ENCODE measurements at regions not wholly inside any gene's neighbourhood (a gene's known extent, or its start where the extent isn't known, plus 50 kb on each side); places are given as distances from the start of the nearest gene placed in this dataset.
"Not testable (repeated sequence)": the region's sequence is repeated elsewhere in the genome, so short reads cannot be mapped to it uniquely, and the experiment has no call there.

DNA sequence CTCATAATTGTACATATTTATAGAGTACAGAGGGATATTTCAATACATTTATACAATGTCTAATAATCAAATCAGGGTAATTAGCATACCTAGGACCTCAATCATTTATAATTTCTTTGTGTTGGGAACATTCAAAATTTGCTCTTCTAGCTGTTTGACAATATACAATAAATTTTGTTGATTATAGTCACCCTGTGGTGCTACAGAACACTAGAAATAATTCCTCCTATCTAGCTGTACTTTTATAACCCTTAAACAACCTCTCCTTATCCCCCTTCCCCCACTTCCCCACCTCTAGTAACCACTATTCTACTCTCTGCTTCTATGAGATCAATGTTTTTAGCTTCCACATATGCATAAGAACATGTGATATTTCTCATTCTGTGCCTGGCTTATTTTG, 328.4 kb upstream of the RBMS1 start:
- no peak overlapping the region for H3K27ac Mint-ChIP-seq
- intact Hi-C loops (cut with micrococcal nuclease) = no loop called here
- no peaks in the 10 kb centered on the region for H3K4me1 Mint-ChIP-seq (ENCODE audit: low read depth)
- no peaks in the 10 kb centered on the region for H3K27me3 Mint-ChIP-seq
- no peak overlapping the region for H3K4me3 Mint-ChIP-seq
- H3K9me3 Mint-ChIP-seq = peaks cover 48% of the 10 kb centered on the region
- no peaks in the 10 kb centered on the region for H3K36me3 Mint-ChIP-seq (ENCODE audit: low read depth)

DNA sequence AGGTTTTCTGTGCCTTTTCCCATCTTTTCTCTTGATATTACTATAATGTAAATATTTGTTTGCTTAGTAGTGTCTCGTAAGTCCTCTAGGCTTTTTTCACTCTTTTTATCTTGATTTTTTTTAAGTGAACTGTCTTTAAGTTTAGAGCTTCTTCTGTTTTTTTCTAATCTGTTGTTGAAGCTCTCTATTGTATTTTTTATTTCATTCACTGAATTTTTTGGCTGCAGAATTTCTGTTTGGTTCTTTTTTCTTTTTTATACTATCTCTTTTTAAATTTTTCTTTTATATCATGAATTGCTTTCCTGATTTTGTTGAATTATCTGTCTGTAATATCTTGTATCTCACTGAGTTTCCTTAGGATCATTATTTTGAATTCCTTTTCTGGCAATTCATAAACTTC, 331.8 kb upstream of the RBMS1 start:
- Mint-ChIP-seq H3K4me3 (no peak overlapping the region), H3K36me3 (ENCODE audit: low read depth) (no peaks in the 10 kb centered on the region), H3K9me3 (peaks cover 55% of the 10 kb centered on the region), H3K4me1 (ENCODE audit: low read depth) (no peaks in the 10 kb centered on the region), H3K27ac (no peak overlapping the region), H3K27me3 (no peaks in the 10 kb centered on the region)
- intact Hi-C loops (cut with micrococcal nuclease) = no loop called here

- Mint-ChIP-seq H3K36me3 (ENCODE audit: low read depth) (no peaks in the 10 kb centered on the region), H3K27me3 (no peaks in the 10 kb centered on the region), H3K9me3 (peaks cover 55% of the 10 kb centered on the region), H3K4me3 (no peak overlapping the region), H3K27ac (no peak overlapping the region), H3K4me1 (ENCODE audit: low read depth) (no peaks in the 10 kb centered on the region)
- intact Hi-C loops (cut with micrococcal nuclease) = no loop called here
Measured at GRCh38 chr2:160826496-160826895, 332.9 kb upstream of the RBMS1 start.

- intact Hi-C loops (cut with micrococcal nuclease) = no loop called here
- Mint-ChIP-seq H3K36me3 (ENCODE audit: low read depth) (no peaks in the 10 kb centered on the region), H3K4me3 (no peak overlapping the region), H3K27ac (no peak overlapping the region), H3K4me1 (ENCODE audit: low read depth) (no peaks in the 10 kb centered on the region), H3K27me3 (no peaks in the 10 kb centered on the region), H3K9me3 (peaks cover 46% of the 10 kb centered on the region)
Measured at GRCh38 chr2:160828076-160828475, 332.2 kb upstream of the TANK start.

DNA sequence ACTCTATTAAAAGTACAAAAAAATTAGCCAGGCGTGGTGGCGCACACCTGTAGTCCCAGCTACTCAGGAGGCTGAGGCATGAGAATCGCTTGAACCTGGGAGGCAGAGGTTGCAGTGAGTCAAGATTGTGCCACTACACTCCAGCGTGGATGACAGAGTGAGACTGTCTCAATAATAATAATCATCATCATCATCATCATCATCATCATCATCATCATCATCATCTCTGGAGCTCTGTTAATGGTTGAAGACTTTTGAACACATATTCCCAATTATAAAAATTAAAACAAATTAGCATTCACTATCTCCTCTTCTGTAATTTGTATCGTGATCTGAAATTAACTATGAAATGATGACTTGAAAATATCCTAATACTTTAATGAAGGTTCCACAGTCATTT, 327.8 kb upstream of the TANK start:
- H3K27me3 Mint-ChIP-seq; intact Hi-C loops (cut with micrococcal nuclease); H3K36me3 Mint-ChIP-seq (ENCODE audit: low read depth); H3K4me1 Mint-ChIP-seq (ENCODE audit: low read depth); H3K27ac Mint-ChIP-seq; H3K4me3 Mint-ChIP-seq; H3K9me3 Mint-ChIP-seq: not testable (repeated sequence)

DNA sequence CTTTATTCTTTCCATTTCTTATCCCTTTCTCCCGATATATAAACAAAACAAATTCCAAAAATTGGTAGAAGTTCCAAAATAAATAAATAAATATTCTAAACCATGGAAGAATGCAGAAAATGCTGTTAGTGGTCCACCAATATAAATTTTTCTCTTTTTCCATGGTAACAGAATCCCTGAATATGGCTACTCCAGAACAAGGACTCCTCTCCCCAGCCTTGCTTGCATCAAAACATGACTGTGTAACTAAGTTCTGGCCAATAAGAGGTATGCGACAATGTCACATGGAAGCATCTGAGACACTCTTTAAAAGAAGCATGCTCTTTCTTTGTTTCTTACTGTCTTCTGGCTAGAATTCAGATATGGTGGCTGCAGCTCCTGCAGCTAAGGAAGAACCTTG, 325.1 kb upstream of the TANK start:
- Mint-ChIP-seq H3K9me3 (no peaks in the 10 kb centered on the region), H3K4me1 (ENCODE audit: low read depth) (no peaks in the 10 kb centered on the region), H3K36me3 (ENCODE audit: low read depth) (no peaks in the 10 kb centered on the region), H3K27me3 (no peaks in the 10 kb centered on the region), H3K4me3 (no peak overlapping the region), H3K27ac (no peak overlapping the region)
- intact Hi-C loops (cut with micrococcal nuclease) = no loop called here

- Mint-ChIP-seq H3K36me3 (ENCODE audit: low read depth) (no peaks in the 10 kb centered on the region), H3K27ac (no peak overlapping the region), H3K27me3 (no peaks in the 10 kb centered on the region), H3K4me3 (no peak overlapping the region), H3K9me3 (no peaks in the 10 kb centered on the region), H3K4me1 (ENCODE audit: low read depth) (no peaks in the 10 kb centered on the region)
- intact Hi-C loops (cut with micrococcal nuclease) = no loop called here
Measured at GRCh38 chr2:160836755-160837154, 323.5 kb upstream of the TANK start.

DNA sequence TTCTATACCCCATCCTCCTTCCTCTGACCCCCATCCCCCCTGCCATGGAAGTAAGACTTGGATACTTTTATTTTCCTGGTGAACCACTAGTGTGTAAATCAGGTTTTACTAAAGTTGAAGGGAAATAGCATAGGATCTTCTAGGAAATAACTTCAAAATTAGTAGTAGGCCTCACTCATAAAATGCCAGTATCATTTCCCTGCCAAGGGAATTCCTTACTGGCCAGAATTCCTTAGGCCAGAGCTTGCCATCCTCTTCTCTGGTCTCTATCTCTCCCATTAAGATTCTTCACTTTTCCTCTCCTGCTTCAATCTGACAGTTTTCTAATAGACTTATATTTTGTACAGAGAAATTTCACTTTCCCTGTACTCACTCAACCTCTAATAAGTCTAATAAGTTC, 322.8 kb upstream of the TANK start:
- H3K4me3 Mint-ChIP-seq = no peak overlapping the region
- H3K9me3 Mint-ChIP-seq = no peaks in the 10 kb centered on the region
- H3K4me1 Mint-ChIP-seq (ENCODE audit: low read depth) = no peaks in the 10 kb centered on the region
- H3K36me3 Mint-ChIP-seq (ENCODE audit: low read depth) = no peaks in the 10 kb centered on the region
- H3K27me3 Mint-ChIP-seq = no peaks in the 10 kb centered on the region
- no peak overlapping the region for H3K27ac Mint-ChIP-seq
- intact Hi-C loops (cut with micrococcal nuclease) = no loop called here

DNA sequence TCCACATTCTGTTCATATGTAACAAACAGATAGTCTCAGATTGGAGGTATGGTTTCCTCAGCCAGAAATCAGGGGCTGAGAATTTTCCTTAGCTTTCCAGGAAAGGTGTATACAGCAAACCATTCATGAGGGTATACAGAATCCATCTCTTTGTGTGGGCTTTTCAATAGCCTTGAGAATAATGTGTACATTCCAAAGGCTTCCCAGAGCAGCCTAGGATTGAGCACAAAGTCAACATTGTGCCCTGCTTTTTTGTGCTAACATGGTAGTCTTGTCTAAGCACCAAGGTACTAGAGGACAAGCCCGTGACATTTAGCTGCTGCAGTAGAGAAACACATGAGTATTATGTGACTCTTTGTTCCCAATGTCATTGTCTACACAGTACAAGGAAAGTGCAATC, 322.1 kb upstream of the TANK start:
- H3K4me3 Mint-ChIP-seq = no peak overlapping the region
- H3K27me3 Mint-ChIP-seq = no peaks in the 10 kb centered on the region
- intact Hi-C loops (cut with micrococcal nuclease) = no loop called here
- H3K36me3 Mint-ChIP-seq (ENCODE audit: low read depth) = no peaks in the 10 kb centered on the region
- no peak overlapping the region for H3K27ac Mint-ChIP-seq
- no peaks in the 10 kb centered on the region for H3K4me1 Mint-ChIP-seq (ENCODE audit: low read depth)
- peaks cover 2% of the 10 kb centered on the region for H3K9me3 Mint-ChIP-seq

- Mint-ChIP-seq H3K4me3 (no peak overlapping the region), H3K27me3 (no peaks in the 10 kb centered on the region), H3K9me3 (peaks cover 8% of the 10 kb centered on the region), H3K4me1 (ENCODE audit: low read depth) (no peaks in the 10 kb centered on the region), H3K27ac (no peak overlapping the region), H3K36me3 (ENCODE audit: low read depth) (no peaks in the 10 kb centered on the region)
- intact Hi-C loops (cut with micrococcal nuclease) = no loop called here
Measured at GRCh38 chr2:160838691-160839090, 321.5 kb upstream of the TANK start.

DNA sequence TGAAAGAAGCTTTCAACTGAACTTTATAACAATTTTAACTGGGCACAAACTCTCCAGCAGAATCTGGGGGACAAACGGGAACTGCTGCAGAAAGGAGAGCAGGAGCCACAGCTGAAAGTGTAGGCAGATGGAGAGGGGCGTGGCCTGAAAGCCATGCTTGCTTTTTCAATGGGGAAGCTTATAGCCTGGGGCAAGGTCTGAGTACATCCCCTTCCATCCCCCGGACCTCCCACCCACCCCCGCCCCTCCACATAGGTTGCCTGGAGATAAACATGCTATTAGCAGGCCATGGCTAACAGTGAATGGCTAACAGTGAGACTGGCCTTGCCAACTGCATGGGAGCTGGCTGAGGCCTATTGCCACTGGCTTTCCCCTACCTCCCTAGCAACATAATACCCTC, 317.9 kb upstream of the TANK start:
- no peaks in the 10 kb centered on the region for H3K27me3 Mint-ChIP-seq

GRCh38 chr2:160859096-160859495, 301.1 kb upstream of the TANK start:
- H3K9me3 Mint-ChIP-seq = no peaks in the 10 kb centered on the region
- H3K4me3 Mint-ChIP-seq = no peak overlapping the region
- no peak overlapping the region for H3K27ac Mint-ChIP-seq
- intact Hi-C loops (cut with micrococcal nuclease) = no loop called here
- no peaks in the 10 kb centered on the region for H3K36me3 Mint-ChIP-seq (ENCODE audit: low read depth)
- H3K4me1 Mint-ChIP-seq (ENCODE audit: low read depth) = no peaks in the 10 kb centered on the region
- no peaks in the 10 kb centered on the region for H3K27me3 Mint-ChIP-seq

More for the DNA sequence above, 317.9 kb upstream of the TANK start:
- Mint-ChIP-seq H3K27ac (no peak overlapping the region), H3K4me1 (ENCODE audit: low read depth) (no peaks in the 10 kb centered on the region), H3K36me3 (ENCODE audit: low read depth) (no peaks in the 10 kb centered on the region), H3K4me3 (no peak overlapping the region), H3K9me3 (peaks cover 19% of the 10 kb centered on the region)
- intact Hi-C loops (cut with micrococcal nuclease) = no loop called here

GRCh38 chr2:160862226-160862625, 298.0 kb upstream of the TANK start:
- Mint-ChIP-seq H3K4me3 (no peak overlapping the region), H3K27ac (no peak overlapping the region), H3K9me3 (no peaks in the 10 kb centered on the region), H3K4me1 (ENCODE audit: low read depth) (no peaks in the 10 kb centered on the region), H3K27me3 (no peaks in the 10 kb centered on the region), H3K36me3 (ENCODE audit: low read depth) (no peaks in the 10 kb centered on the region)
- intact Hi-C loops (cut with micrococcal nuclease) = no loop called here

GRCh38 chr2:160868891-160869290, 291.3 kb upstream of the TANK start:
- Mint-ChIP-seq H3K36me3 (ENCODE audit: low read depth) (no peaks in the 10 kb centered on the region), H3K27ac (no peak overlapping the region), H3K9me3 (no peaks in the 10 kb centered on the region), H3K4me1 (ENCODE audit: low read depth) (peaks cover 18% of the 10 kb centered on the region), H3K4me3 (no peak overlapping the region), H3K27me3 (no peaks in the 10 kb centered on the region)
- intact Hi-C loops (cut with micrococcal nuclease) = no loop called here

DNA sequence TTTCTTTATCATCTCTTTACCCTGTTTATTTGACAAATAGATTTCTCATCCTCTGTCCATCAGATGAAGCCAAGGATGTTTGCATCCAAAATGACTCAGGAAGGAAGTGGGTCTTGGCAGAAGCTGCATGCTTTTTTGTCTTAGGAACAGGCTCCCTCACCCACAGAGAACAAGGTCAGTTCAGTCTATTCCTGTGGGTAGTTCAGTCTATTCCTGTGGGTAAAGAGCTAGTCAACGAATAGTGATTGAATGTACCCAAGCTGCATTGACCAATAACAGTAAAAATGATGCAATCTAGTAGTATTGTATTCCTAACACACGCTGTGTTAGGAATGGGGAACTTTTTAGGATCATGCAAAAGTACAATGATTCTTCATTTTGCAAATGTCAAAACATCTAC, 290.8 kb upstream of the TANK start:
- Mint-ChIP-seq H3K27me3 (no peaks in the 10 kb centered on the region), H3K36me3 (ENCODE audit: low read depth) (no peaks in the 10 kb centered on the region), H3K9me3 (no peaks in the 10 kb centered on the region), H3K4me3 (no peak overlapping the region), H3K27ac (no peak overlapping the region), H3K4me1 (ENCODE audit: low read depth) (peaks cover 18% of the 10 kb centered on the region)
- intact Hi-C loops (cut with micrococcal nuclease) = no loop called here

Data from dendritic cell treated with granulocyte-macrophage colony-stimulating factor and Interleukin-4, amounts not matched to agents 40 ng/mL and 50 ng/mL, for 4 days (primary cell).